Ishikawa (cell line): ENCODE measurements at regions not wholly inside any gene's neighbourhood (a gene's known extent, or its start where the extent isn't known, plus 50 kb on each side); places are given as distances from the start of the nearest gene placed in this dataset.

Experiments used
- CEBPB ChIP-seq: IDR thresholded peaks from 2 replicates; pipeline ENCODE4 v1.6.1; 2012
- CREB1 ChIP-seq: IDR thresholded peaks from 2 replicates; pipeline ENCODE4 v1.6.1; 2012; ENCODE audit warnings: low read depth
- EGR1 ChIP-seq: IDR thresholded peaks from 2 replicates; pipeline ENCODE4 v1.6.1; 2012
- EP300 ChIP-seq: IDR thresholded peaks from 2 replicates; pipeline ENCODE4 v1.6.1; 2012; ENCODE audit warnings: borderline replicate concordance
- FOXM1 ChIP-seq: IDR thresholded peaks from 2 replicates; pipeline ENCODE4 v1.6.1; 2012; ENCODE audit warnings: low read depth, borderline replicate concordance
- NFIC ChIP-seq: IDR thresholded peaks from 2 replicates; pipeline ENCODE4 v1.6.1; 2012
- RAD21 ChIP-seq: IDR thresholded peaks from 2 replicates; pipeline ENCODE4 v1.6.1; 2012; ENCODE audit warnings: low read depth
- TAF1 ChIP-seq: IDR thresholded peaks from 2 replicates; pipeline ENCODE4 v1.6.1; 2012; ENCODE audit warnings: low read depth, mild to moderate bottlenecking
- TCF12 ChIP-seq: IDR thresholded peaks from 2 replicates; pipeline ENCODE4 v1.6.1; 2012; ENCODE audit warnings: low read depth
- USF1 ChIP-seq: IDR thresholded peaks from 2 replicates; pipeline ENCODE4 v1.6.1; 2012
- YY1 ChIP-seq: IDR thresholded peaks from 2 replicates; pipeline ENCODE4 v1.6.1; 2012; ENCODE audit warnings: low read depth
- TF ChIP-seq, protein P1 (sequence below): IDR thresholded peaks from 2 replicates; pipeline ENCODE4 v1.6.1; 2012
- TF ChIP-seq, protein P2 (sequence below): IDR thresholded peaks from 2 replicates; pipeline ENCODE4 v1.6.1; 2012; ENCODE audit warnings: low read depth, mild to moderate bottlenecking

- no peak for TF ChIP-seq CREB1
- TF ChIP-seq, protein P1, sequence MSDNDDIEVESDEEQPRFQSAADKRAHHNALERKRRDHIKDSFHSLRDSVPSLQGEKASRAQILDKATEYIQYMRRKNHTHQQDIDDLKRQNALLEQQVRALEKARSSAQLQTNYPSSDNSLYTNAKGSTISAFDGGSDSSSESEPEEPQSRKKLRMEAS: no peak
- no peak for TF ChIP-seq YY1
- no peak for TF ChIP-seq TAF1
- peak; percentile 36 for TF ChIP-seq RAD21
- no peak for TF ChIP-seq USF1
- no peak for TF ChIP-seq EGR1
- TF ChIP-seq, protein P2, sequence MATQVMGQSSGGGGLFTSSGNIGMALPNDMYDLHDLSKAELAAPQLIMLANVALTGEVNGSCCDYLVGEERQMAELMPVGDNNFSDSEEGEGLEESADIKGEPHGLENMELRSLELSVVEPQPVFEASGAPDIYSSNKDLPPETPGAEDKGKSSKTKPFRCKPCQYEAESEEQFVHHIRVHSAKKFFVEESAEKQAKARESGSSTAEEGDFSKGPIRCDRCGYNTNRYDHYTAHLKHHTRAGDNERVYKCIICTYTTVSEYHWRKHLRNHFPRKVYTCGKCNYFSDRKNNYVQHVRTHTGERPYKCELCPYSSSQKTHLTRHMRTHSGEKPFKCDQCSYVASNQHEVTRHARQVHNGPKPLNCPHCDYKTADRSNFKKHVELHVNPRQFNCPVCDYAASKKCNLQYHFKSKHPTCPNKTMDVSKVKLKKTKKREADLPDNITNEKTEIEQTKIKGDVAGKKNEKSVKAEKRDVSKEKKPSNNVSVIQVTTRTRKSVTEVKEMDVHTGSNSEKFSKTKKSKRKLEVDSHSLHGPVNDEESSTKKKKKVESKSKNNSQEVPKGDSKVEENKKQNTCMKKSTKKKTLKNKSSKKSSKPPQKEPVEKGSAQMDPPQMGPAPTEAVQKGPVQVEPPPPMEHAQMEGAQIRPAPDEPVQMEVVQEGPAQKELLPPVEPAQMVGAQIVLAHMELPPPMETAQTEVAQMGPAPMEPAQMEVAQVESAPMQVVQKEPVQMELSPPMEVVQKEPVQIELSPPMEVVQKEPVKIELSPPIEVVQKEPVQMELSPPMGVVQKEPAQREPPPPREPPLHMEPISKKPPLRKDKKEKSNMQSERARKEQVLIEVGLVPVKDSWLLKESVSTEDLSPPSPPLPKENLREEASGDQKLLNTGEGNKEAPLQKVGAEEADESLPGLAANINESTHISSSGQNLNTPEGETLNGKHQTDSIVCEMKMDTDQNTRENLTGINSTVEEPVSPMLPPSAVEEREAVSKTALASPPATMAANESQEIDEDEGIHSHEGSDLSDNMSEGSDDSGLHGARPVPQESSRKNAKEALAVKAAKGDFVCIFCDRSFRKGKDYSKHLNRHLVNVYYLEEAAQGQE: no peak
- no peak for TF ChIP-seq TCF12
- no peak for TF ChIP-seq EP300
- no peak for TF ChIP-seq NFIC
- TF ChIP-seq CEBPB: no peak
- no peak for TF ChIP-seq FOXM1
These were observed 525.6 kb downstream of the MBD2 start for GRCh38 chr18:53698907-53699306.
